IMR-90 (cell line): ENCODE measurements at regions not wholly inside any gene's neighbourhood (a gene's known extent, or its start where the extent isn't known, plus 50 kb on each side); places are given as distances from the start of the nearest gene placed in this dataset.

Experiments
- ATAC-seq: fragments of 200-7000 bp; cut with Tn5 transposase; 2 replicates; pipeline ENCODE4 v1.9.1; 2020; ENCODE audit warnings: low read depth, mild to moderate bottlenecking, moderate library complexity
- BruUV-seq: library from RNA; stranded (reverse); fragments of 400-500 nt; replicated peaks from 2 replicates; lab custom pipeline; 2021; lab: Mats Ljungman, UMichigan
- CTCF ChIA-PET: fragments of 300-600 bp; formaldehyde crosslinking; extraction: SDS; loops from one replicate; lab custom pipeline; 2021; ENCODE audit warnings: antibody characterized with exemption; lab: Yijun Ruan, JAX
- POLR2A ChIA-PET: fragments of 300-600 bp; sonication (Branson Sonifier 250); formaldehyde crosslinking; loops from one replicate; lab custom pipeline; 2022; ENCODE audit warnings: antibody characterized with exemption; ENCODE audit not compliant: unreplicated experiment; lab: Charles Lee
- DNase-seq: peaks from one replicate; pipeline ENCODE4 v3.0.0; 2013
- H2AFZ ChIP-seq: replicated peaks from 2 replicates; pipeline ENCODE3; 2013; ENCODE audit warnings: low read length, mild to moderate bottlenecking; ENCODE audit not compliant: poor library complexity
- H2AK5ac ChIP-seq: 2 replicates; pipeline ENCODE4 v1.6.1; 2013; ENCODE audit warnings: low read depth, low read length, inconsistent platforms
- H2AK9ac ChIP-seq: replicated peaks from 2 replicates; pipeline ENCODE3; 2013; ENCODE audit warnings: mild to moderate bottlenecking, low read depth, low read length, moderate library complexity; ENCODE audit not compliant: poor library complexity
- H2BK120ac ChIP-seq: 2 replicates; pipeline ENCODE4 v1.6.1; 2013; ENCODE audit warnings: low read depth, low read length, inconsistent platforms
- H2BK15ac ChIP-seq: 3 replicates; pipeline ENCODE4 v1.6.1; 2013; ENCODE audit warnings: low read depth, low read length, inconsistent platforms
- H2BK20ac ChIP-seq: 2 replicates; pipeline ENCODE4 v1.6.1; 2013; ENCODE audit warnings: low read depth, mild to moderate bottlenecking, inconsistent platforms, low read length, moderate library complexity
- H2BK5ac ChIP-seq: 2 replicates; pipeline ENCODE4 v1.6.1; 2013; ENCODE audit warnings: mild to moderate bottlenecking, low read depth, low read length, inconsistent platforms; ENCODE audit not compliant: poor library complexity, severe bottlenecking
- H3K14ac ChIP-seq: replicated peaks from 2 replicates; pipeline ENCODE4 v1.6.1; 2013; ENCODE audit warnings: low read depth, low read length, inconsistent platforms
- H3K18ac ChIP-seq: 2 replicates; pipeline ENCODE4 v1.6.1; 2013; ENCODE audit warnings: low read depth, low read length, control low read depth
- H3K23ac ChIP-seq: 2 replicates; pipeline ENCODE4 v1.6.1; 2013; ENCODE audit warnings: low read depth, low read length, inconsistent platforms
- H3K27ac ChIP-seq: 2 replicates; pipeline ENCODE4 v1.5.1; 2013; ENCODE audit warnings: mild to moderate bottlenecking, control low read depth, low read length; ENCODE audit not compliant: insufficient read depth
- H3K27me3 ChIP-seq: 2 replicates; pipeline ENCODE4 v1.6.1; 2013; ENCODE audit warnings: low read length; ENCODE audit not compliant: control insufficient read depth, insufficient read depth
- H3K36me3 ChIP-seq: 2 replicates; pipeline ENCODE4 v1.6.1; 2013; ENCODE audit warnings: low read length, mixed read lengths; ENCODE audit not compliant: control insufficient read depth, insufficient read depth
- H3K4ac ChIP-seq: 2 replicates; pipeline ENCODE4 v1.6.1; 2013; ENCODE audit warnings: low read depth, low read length, inconsistent platforms
- H3K4me1 ChIP-seq: 2 replicates; pipeline ENCODE4 v1.6.1; 2013; ENCODE audit warnings: low read length, mixed read lengths; ENCODE audit not compliant: control insufficient read depth, insufficient read depth
- H3K4me2 ChIP-seq: 2 replicates; pipeline ENCODE4 v1.6.1; 2013; ENCODE audit warnings: low read depth, mild to moderate bottlenecking, control low read depth, low read length, moderate library complexity
- H3K4me3 ChIP-seq: 2 replicates; pipeline ENCODE4 v1.5.1; 2013; ENCODE audit warnings: low read depth, mild to moderate bottlenecking, control low read depth, low read length, moderate library complexity; ENCODE audit not compliant: insufficient read depth
- H3K56ac ChIP-seq: 2 replicates; pipeline ENCODE4 v1.6.1; 2013; ENCODE audit warnings: low read length, inconsistent platforms; ENCODE audit not compliant: insufficient read depth; ENCODE audit errors: extremely low read depth
- H3K79me1 ChIP-seq, 2 experiments: 2 replicates each; pipeline ENCODE4 v1.6.1; 2013; ENCODE audit warnings: low read length in 2 of 2, inconsistent platforms in 1 of 2, low read depth in 1 of 2
- H3K9ac ChIP-seq: 2 replicates; pipeline ENCODE4 v1.6.1; 2013; ENCODE audit warnings: low read depth, low read length, control low read depth
- H3K9me1 ChIP-seq: 2 replicates; pipeline ENCODE4 v1.6.1; 2013; ENCODE audit warnings: low read length, inconsistent platforms; ENCODE audit not compliant: insufficient read depth
- H3K9me3 ChIP-seq: 2 replicates; pipeline ENCODE4 v1.6.1; 2013; ENCODE audit warnings: low read length; ENCODE audit not compliant: control insufficient read depth, insufficient read depth
- H4K20me1 ChIP-seq: 2 replicates; pipeline ENCODE4 v1.6.1; 2013; ENCODE audit warnings: low read length, inconsistent platforms; ENCODE audit not compliant: insufficient read depth
- H4K5ac ChIP-seq: 2 replicates; pipeline ENCODE4 v1.6.1; 2013; ENCODE audit warnings: mild to moderate bottlenecking, low read depth, low read length, control low read depth
- H4K8ac ChIP-seq, 2 experiments: 2 replicates each; pipeline ENCODE4 v1.6.1; 2013; ENCODE audit warnings: low read depth in 2 of 2, low read length in 2 of 2, control low read depth in 1 of 2, inconsistent platforms in 1 of 2
- H4K91ac ChIP-seq: 2 replicates; pipeline ENCODE4 v1.6.1; 2013; ENCODE audit warnings: low read depth, low read length, inconsistent platforms; ENCODE audit not compliant: insufficient read depth
- BHLHE40 ChIP-seq: fragments of 150-350 bp; IDR thresholded peaks from 2 replicates; pipeline ENCODE4 v1.6.1; 2016; ENCODE audit warnings: mild to moderate bottlenecking, low read depth, low read length
- CEBPB ChIP-seq: IDR thresholded peaks from 2 replicates; pipeline ENCODE4 v1.6.1; 2012; ENCODE audit warnings: low read depth, low read length, improper control_type of control experiment
- CHD1 ChIP-seq: IDR thresholded peaks from 2 replicates; pipeline ENCODE4 v1.6.1; 2012; ENCODE audit warnings: low read depth, low read length, improper control_type of control experiment
- FOS ChIP-seq: fragments of 150-350 bp; IDR thresholded peaks from 2 replicates; pipeline ENCODE4 v1.6.1; 2016; ENCODE audit warnings: low read depth, low read length
- MAFK ChIP-seq: IDR thresholded peaks from 2 replicates; pipeline ENCODE4 v1.6.1; 2012; ENCODE audit warnings: low read depth, low read length, improper control_type of control experiment
- MXI1 ChIP-seq: IDR thresholded peaks from 2 replicates; pipeline ENCODE4 v1.6.1; 2012; ENCODE audit warnings: low read depth, mild to moderate bottlenecking, low read length, moderate library complexity, borderline replicate concordance
- POLR2A ChIP-seq: IDR thresholded peaks from 2 replicates; pipeline ENCODE4 v1.6.1; 2012; ENCODE audit warnings: mild to moderate bottlenecking, low read depth, low read length
- RAD21 ChIP-seq: IDR thresholded peaks from 2 replicates; pipeline ENCODE4 v1.6.1; 2012; ENCODE audit warnings: low read length, improper control_type of control experiment
- RCOR1 ChIP-seq: IDR thresholded peaks from 2 replicates; pipeline ENCODE4 v1.6.1; 2012; ENCODE audit warnings: mild to moderate bottlenecking, low read length, improper control_type of control experiment; ENCODE audit not compliant: insufficient replicate concordance
- RFX5 ChIP-seq: IDR thresholded peaks from 2 replicates; pipeline ENCODE4 v1.8.0; 2012; ENCODE audit warnings: low read depth, mild to moderate bottlenecking, low read length, moderate library complexity
- WGBS, 2 experiments: methylation state at CpG; one replicate each; pipeline versions ENCODE4 v1.1.5 to v1.1.7; 2013; ENCODE audit warnings: missing lambda C conversion rate in 2 of 2; ENCODE audit not compliant: insufficient read length in 1 of 2; ENCODE audit errors: extremely low coverage in 2 of 2; 5-methylcytosine and 5-hydroxymethylcytosine counted together
- dilution Hi-C: fragments of 300-500 bp; cut with HindIII; formaldehyde crosslinking; loops from one replicate; pipeline ENCODE4 v1.14.3; 2018; ENCODE audit warnings: low sequenced_read_pairs; ENCODE audit not compliant: unreplicated experiment
- in situ Hi-C: fragments of 300-500 bp; cut with MboI; formaldehyde crosslinking; loops from 3 replicates; pipeline ENCODE4 v1.14.3; 2019; ENCODE audit warnings: low sequenced_read_pairs, inconsistent platforms, mixed read lengths
- intact Hi-C: fragments of 100-400 bp; cut with micrococcal nuclease; formaldehyde crosslinking; loops from 2 replicates; pipeline ENCODE4 v1.10.0; 2022
- TF ChIP-seq, protein P1 (sequence below): fragments of 150-350 bp; IDR thresholded peaks from 2 replicates; pipeline ENCODE4 v1.6.1; 2016; ENCODE audit warnings: low read depth, mild to moderate bottlenecking, low read length, moderate library complexity, borderline replicate concordance
- TF ChIP-seq, protein P2 (sequence below): fragments of 150-350 bp; IDR thresholded peaks from 2 replicates; pipeline ENCODE4 v1.6.1; 2017; ENCODE audit warnings: mild to moderate bottlenecking, antibody characterized with exemption, low read length, low read depth
- TF ChIP-seq, protein P3 (sequence below): conservative IDR thresholded peaks from 2 replicates; pipeline ENCODE4 v1.5.1; 2012; ENCODE audit warnings: mild to moderate bottlenecking, low read depth, low read length, improper control_type of control experiment

DNA sequence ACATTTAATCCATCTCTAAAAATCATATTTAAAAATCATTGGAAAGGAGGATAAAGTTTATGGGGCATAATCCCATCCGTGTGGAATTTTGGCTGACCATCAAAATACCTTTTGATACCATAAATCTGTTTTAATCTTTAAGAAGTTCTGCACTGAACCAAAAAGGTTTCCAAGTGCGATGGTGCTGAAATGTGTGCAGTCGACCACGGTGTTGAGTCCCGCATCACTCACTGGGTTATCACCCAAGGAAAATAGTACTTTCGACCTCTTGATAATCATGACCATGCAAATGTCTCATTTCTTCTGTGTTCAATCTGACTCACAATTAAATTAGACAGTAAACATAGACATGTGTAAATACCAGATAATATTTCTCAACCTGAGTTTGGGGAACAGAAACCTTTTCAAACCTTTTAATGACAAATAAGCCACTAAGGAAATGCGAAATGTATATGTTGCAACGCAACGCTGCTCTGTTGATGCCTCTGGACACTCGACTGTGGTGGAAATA lies 62.0 kb upstream of the CDH6 start:
- no peak overlapping the region for H2BK5ac ChIP-seq
- H2BK20ac ChIP-seq, result peak overlapping the region; percentile 11; the same call in 1 of the 2 replicates
- H3K79me1 ChIP-seq, result no peaks in the 10 kb centered on the region
- dilution Hi-C loops (no loop called here), in situ Hi-C loops (no loop called here), intact Hi-C loops (no loop called here)
- H3K9me3 ChIP-seq, result peaks cover 2% of the 10 kb centered on the region; the same call in 1 of the 2 replicates
- DNase-seq (peak; percentile 38), ATAC-seq (no peak)
- H3K4me1 ChIP-seq, result peaks cover 2% of the 10 kb centered on the region; the same call in 1 of the 2 replicates
- no peak overlapping the region for H3K9ac ChIP-seq
- H3K36me3 ChIP-seq, result no peaks in the 10 kb centered on the region
- H3K9me1 ChIP-seq, result no peaks in the 10 kb centered on the region
- H2BK120ac ChIP-seq, result no peak overlapping the region
- no peak overlapping the region for H4K5ac ChIP-seq
- WGBS, 2 experiments, result 60% methylated on average over 2 of the region's 10 CpGs; no CpG with 5 or more reads in 1 of the 2 experiments
- H3K27me3 ChIP-seq, result no peaks in the 10 kb centered on the region
- ChIA-PET CTCF (no interaction called here), POLR2A (no interaction called here)
- peak overlapping the region in 1 of 2 experiments; percentile 12; a peak in 1 of 4 replicates for H4K8ac ChIP-seq
- no peak overlapping the region for H3K4me3 ChIP-seq
- no peak overlapping the region for H3K18ac ChIP-seq
- no peak overlapping the region for H2AFZ ChIP-seq
- no peak overlapping the region for H3K4me2 ChIP-seq
- no peak overlapping the region for H2AK9ac ChIP-seq
- no peak overlapping the region for H3K4ac ChIP-seq
- no peak overlapping the region for H3K27ac ChIP-seq
- H3K56ac ChIP-seq, result no peak overlapping the region
- no peak overlapping the region for H3K23ac ChIP-seq
- peak overlapping the region; percentile 32; the same call in 1 of the 3 replicates for H2BK15ac ChIP-seq
- TF ChIP-seq FOS (0 out of 2 replicates have a peak, but pooled peaks have one; percentile 25), BHLHE40 (no peak), MAFK (no peak), CEBPB (peak; percentile 5; the same call in 1 of the 2 replicates), RAD21 (no peak), RCOR1 (no peak), RFX5 (no peak), MXI1 (no peak), POLR2A (no peak), CHD1 (no peak)
- TF ChIP-seq, protein P1, sequence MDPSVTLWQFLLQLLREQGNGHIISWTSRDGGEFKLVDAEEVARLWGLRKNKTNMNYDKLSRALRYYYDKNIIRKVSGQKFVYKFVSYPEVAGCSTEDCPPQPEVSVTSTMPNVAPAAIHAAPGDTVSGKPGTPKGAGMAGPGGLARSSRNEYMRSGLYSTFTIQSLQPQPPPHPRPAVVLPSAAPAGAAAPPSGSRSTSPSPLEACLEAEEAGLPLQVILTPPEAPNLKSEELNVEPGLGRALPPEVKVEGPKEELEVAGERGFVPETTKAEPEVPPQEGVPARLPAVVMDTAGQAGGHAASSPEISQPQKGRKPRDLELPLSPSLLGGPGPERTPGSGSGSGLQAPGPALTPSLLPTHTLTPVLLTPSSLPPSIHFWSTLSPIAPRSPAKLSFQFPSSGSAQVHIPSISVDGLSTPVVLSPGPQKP, result no peak
- TF ChIP-seq, protein P2, sequence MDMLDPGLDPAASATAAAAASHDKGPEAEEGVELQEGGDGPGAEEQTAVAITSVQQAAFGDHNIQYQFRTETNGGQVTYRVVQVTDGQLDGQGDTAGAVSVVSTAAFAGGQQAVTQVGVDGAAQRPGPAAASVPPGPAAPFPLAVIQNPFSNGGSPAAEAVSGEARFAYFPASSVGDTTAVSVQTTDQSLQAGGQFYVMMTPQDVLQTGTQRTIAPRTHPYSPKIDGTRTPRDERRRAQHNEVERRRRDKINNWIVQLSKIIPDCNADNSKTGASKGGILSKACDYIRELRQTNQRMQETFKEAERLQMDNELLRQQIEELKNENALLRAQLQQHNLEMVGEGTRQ, result no peak
- TF ChIP-seq, protein P3, sequence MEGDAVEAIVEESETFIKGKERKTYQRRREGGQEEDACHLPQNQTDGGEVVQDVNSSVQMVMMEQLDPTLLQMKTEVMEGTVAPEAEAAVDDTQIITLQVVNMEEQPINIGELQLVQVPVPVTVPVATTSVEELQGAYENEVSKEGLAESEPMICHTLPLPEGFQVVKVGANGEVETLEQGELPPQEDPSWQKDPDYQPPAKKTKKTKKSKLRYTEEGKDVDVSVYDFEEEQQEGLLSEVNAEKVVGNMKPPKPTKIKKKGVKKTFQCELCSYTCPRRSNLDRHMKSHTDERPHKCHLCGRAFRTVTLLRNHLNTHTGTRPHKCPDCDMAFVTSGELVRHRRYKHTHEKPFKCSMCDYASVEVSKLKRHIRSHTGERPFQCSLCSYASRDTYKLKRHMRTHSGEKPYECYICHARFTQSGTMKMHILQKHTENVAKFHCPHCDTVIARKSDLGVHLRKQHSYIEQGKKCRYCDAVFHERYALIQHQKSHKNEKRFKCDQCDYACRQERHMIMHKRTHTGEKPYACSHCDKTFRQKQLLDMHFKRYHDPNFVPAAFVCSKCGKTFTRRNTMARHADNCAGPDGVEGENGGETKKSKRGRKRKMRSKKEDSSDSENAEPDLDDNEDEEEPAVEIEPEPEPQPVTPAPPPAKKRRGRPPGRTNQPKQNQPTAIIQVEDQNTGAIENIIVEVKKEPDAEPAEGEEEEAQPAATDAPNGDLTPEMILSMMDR, result no peak
- no peak overlapping the region for H3K14ac ChIP-seq
- no peak overlapping the region for H4K91ac ChIP-seq
- BruUV-seq, result no TSS peak
- H2AK5ac ChIP-seq, result no peak overlapping the region; the same call in 1 of the 2 replicates
- no peaks in the 10 kb centered on the region for H4K20me1 ChIP-seq
